Gastroesophageal sphincter (tissue), 3 donors: ENCODE measurements at regions not wholly inside any gene's neighbourhood (a gene's known extent, or its start where the extent isn't known, plus 50 kb on each side); places are given as distances from the start of the nearest gene placed in this dataset.

ENCODE experiments used
- CTCF ChIP-seq, 4 experiments: fragments of 200-600 bp in 2 of 4; fragments of 450-650 bp in 2 of 4; sonication (generic) in 1 of 4; IDR thresholded peaks; one replicate each; pipeline ENCODE4 v1.5.1; 2017 to 2019; ENCODE audit warnings: antibody characterized with exemption in 4 of 4, mild to moderate bottlenecking in 2 of 4, moderate library complexity in 2 of 4
- EP300 ChIP-seq: sonication (generic); formaldehyde crosslinking; IDR thresholded peaks from one replicate; pipeline ENCODE4 v1.6.1; 2017; ENCODE audit warnings: antibody characterized with exemption, mild to moderate bottlenecking
- POLR2A ChIP-seq, 2 donors: fragments of 450-650 bp; IDR thresholded peaks; one replicate each; pipeline ENCODE4 v1.6.1; 2017; ENCODE audit warnings: antibody characterized with exemption in 2 of 2, mild to moderate bottlenecking in 2 of 2, moderate library complexity in 1 of 2
- POLR2AphosphoS5 ChIP-seq: sonication (generic); formaldehyde crosslinking; IDR thresholded peaks from one replicate; pipeline ENCODE4 v1.6.1; 2017; ENCODE audit warnings: antibody characterized with exemption

- TF ChIP-seq POLR2AphosphoS5 (no peak), CTCF (IDR thresholded peaks at IDR 0.05) (no peak), POLR2A (IDR thresholded peaks at IDR 0.05) (no peak), EP300 (no peak)
Measured at GRCh38 chr22:47374273-47374771, 611.9 kb downstream of the TBC1D22A start.
